HEK293 (cell line): ENCODE measurements at regions not wholly inside any gene's neighbourhood (a gene's known extent, or its start where the extent isn't known, plus 50 kb on each side); places are given as distances from the start of the nearest gene placed in this dataset.

Source experiments
- CTCF ChIA-PET: fragments of 350-600 bp; formaldehyde crosslinking; extraction: SDS; loops from one replicate; lab custom pipeline; 2021; ENCODE audit warnings: antibody characterized with exemption; lab: Yijun Ruan, JAX
- POLR2A ChIA-PET: fragments of 300-600 bp; formaldehyde crosslinking; extraction: SDS; loops from one replicate; lab custom pipeline; 2020; ENCODE audit warnings: antibody characterized with exemption, inconsistent platforms; lab: Yijun Ruan, JAX
- H3K27ac ChIP-seq: fragments of 200-500 bp; sonication (Bioruptor generic); 2 replicates; pipeline ENCODE4 v1.5.1; 2014; ENCODE audit warnings: low read depth, low read length, control low read depth, inconsistent platforms; ENCODE audit errors: extremely low read depth
- H3K36me3 ChIP-seq, 2 experiments: fragments of 200-500 bp in 1 of 2; sonication (Bioruptor generic) in 1 of 2; 1 replicate in 1 of 2; 2 replicates in 1 of 2; pipeline ENCODE4 v1.5.1; 2014 to 2017; ENCODE audit warnings: inconsistent platforms in 2 of 2, low read length in 2 of 2; ENCODE audit not compliant: control insufficient read depth in 2 of 2, insufficient read depth in 1 of 2
- H3K4me1 ChIP-seq: fragments of 200-500 bp; sonication (Bioruptor generic); 2 replicates; pipeline ENCODE4 v1.5.1; 2014; ENCODE audit warnings: mild to moderate bottlenecking, low read length, inconsistent platforms; ENCODE audit not compliant: control insufficient read depth, insufficient read depth
- H3K4me3 ChIP-seq: 2 replicates; pipeline ENCODE4 v1.5.1; 2011; ENCODE audit warnings: low read depth, mild to moderate bottlenecking, control low read depth, low read length, moderate library complexity
- H3K9me3 ChIP-seq: fragments of 200-500 bp; sonication (Bioruptor generic); 2 replicates; pipeline ENCODE4 v1.5.1; 2014; ENCODE audit warnings: low read depth, low read length, inconsistent platforms; ENCODE audit not compliant: control insufficient read depth, insufficient read depth
- BCL11A ChIP-seq: fragments of 450-650 bp; formaldehyde crosslinking; IDR thresholded peaks from 2 replicates; pipeline ENCODE4 v1.5.1; 2016; ENCODE audit warnings: low read depth, missing biosample characterization, missing genetic modification characterization
- CTCF ChIP-seq: fragments of 450-650 bp; formaldehyde crosslinking; IDR thresholded peaks from 2 replicates; pipeline ENCODE4 v1.5.1; 2016; ENCODE audit warnings: missing biosample characterization, missing genetic modification characterization
- ELK4 ChIP-seq: IDR thresholded peaks from 2 replicates; pipeline ENCODE4 v1.6.1; 2011; ENCODE audit warnings: mild to moderate bottlenecking, low read depth, low read length, borderline replicate concordance
- FEZF1 ChIP-seq: fragments of 450-650 bp; formaldehyde crosslinking; IDR thresholded peaks from 2 replicates; pipeline ENCODE4 v1.5.1; 2016; ENCODE audit warnings: missing biosample characterization, missing genetic modification characterization
- HIC1 ChIP-seq: fragments of 450-650 bp; formaldehyde crosslinking; IDR thresholded peaks from 2 replicates; pipeline ENCODE4 v1.5.1; 2016; ENCODE audit warnings: missing biosample characterization, missing genetic modification characterization
- REPIN1 ChIP-seq: fragments of 450-650 bp; formaldehyde crosslinking; IDR thresholded peaks from 2 replicates; pipeline ENCODE4 v1.5.1; 2017; ENCODE audit warnings: missing biosample characterization, missing genetic modification characterization, low read depth
- SCRT1 ChIP-seq: fragments of 450-650 bp; formaldehyde crosslinking; IDR thresholded peaks from 2 replicates; pipeline ENCODE4 v1.5.1; 2016; ENCODE audit warnings: missing biosample characterization, missing genetic modification characterization, borderline replicate concordance
- TCF7L2 ChIP-seq: IDR thresholded peaks from 2 replicates; pipeline ENCODE4 v1.6.1; 2011; ENCODE audit warnings: low read depth, mild to moderate bottlenecking, inconsistent platforms, low read length, moderate library complexity, borderline replicate concordance
- ZBTB11 ChIP-seq: fragments of 450-650 bp; formaldehyde crosslinking; conservative IDR thresholded peaks from 2 replicates; pipeline ENCODE4 v1.5.1; 2016; ENCODE audit warnings: low read depth, missing biosample characterization, missing genetic modification characterization
- ZIC2 ChIP-seq: fragments of 450-650 bp; formaldehyde crosslinking; IDR thresholded peaks from 2 replicates; pipeline ENCODE4 v1.5.1; 2016; ENCODE audit warnings: missing biosample characterization, missing genetic modification characterization
- ZNF10 ChIP-seq: fragments of 450-650 bp; formaldehyde crosslinking; IDR thresholded peaks from 2 replicates; pipeline ENCODE4 v1.5.1; 2017; ENCODE audit warnings: missing biosample characterization, missing genetic modification characterization
- ZNF114 ChIP-seq: fragments of 450-650 bp; formaldehyde crosslinking; IDR thresholded peaks from 2 replicates; pipeline ENCODE4 v1.5.0; 2017; ENCODE audit warnings: missing biosample characterization, missing genetic modification characterization
- ZNF133 ChIP-seq: fragments of 450-650 bp; formaldehyde crosslinking; IDR thresholded peaks from 2 replicates; pipeline ENCODE4 v1.5.1; 2016; ENCODE audit warnings: missing biosample characterization, missing genetic modification characterization
- ZNF239 ChIP-seq: fragments of 450-650 bp; formaldehyde crosslinking; IDR thresholded peaks from 2 replicates; pipeline ENCODE4 v1.5.1; 2016; ENCODE audit warnings: missing biosample characterization, missing genetic modification characterization
- ZNF24 ChIP-seq: fragments of 450-650 bp; formaldehyde crosslinking; IDR thresholded peaks from 2 replicates; pipeline ENCODE4 v1.5.1; 2016; ENCODE audit warnings: missing biosample characterization, missing genetic modification characterization
- ZNF513 ChIP-seq: fragments of 450-650 bp; IDR thresholded peaks from 2 replicates; pipeline ENCODE4 v1.5.1; 2018; ENCODE audit warnings: missing biosample characterization, missing genetic modification characterization
- ZNF600 ChIP-seq: fragments of 450-650 bp; formaldehyde crosslinking; IDR thresholded peaks from 2 replicates; pipeline ENCODE4 v1.5.1; 2016; ENCODE audit warnings: missing biosample characterization, missing genetic modification characterization
- ZNF639 ChIP-seq: fragments of 450-650 bp; formaldehyde crosslinking; IDR thresholded peaks from 2 replicates; pipeline ENCODE4 v1.5.1; 2016; ENCODE audit warnings: missing biosample characterization, missing genetic modification characterization
- ZNF645 ChIP-seq: fragments of 450-650 bp; formaldehyde crosslinking; IDR thresholded peaks from 2 replicates; pipeline ENCODE4; 2016; ENCODE audit warnings: missing biosample characterization, missing genetic modification characterization
- ZNF747 ChIP-seq: fragments of 450-650 bp; formaldehyde crosslinking; IDR thresholded peaks from 2 replicates; pipeline ENCODE4 v1.5.1; 2016; ENCODE audit warnings: missing biosample characterization, missing genetic modification characterization

GRCh38 chr3:26012241-26012745 lies 222.4 kb downstream of the OXSM start (continued):
- TF ChIP-seq HIC1 (tag by site-specific recombination) (no peak), ZNF645 (no peak)

- H3K9me3 ChIP-seq = no peaks in the 10 kb centered on the region
- H3K4me3 ChIP-seq = no peak overlapping the region
- no peaks in the 10 kb centered on the region for H3K4me1 ChIP-seq
- POLR2A ChIA-PET = no interaction called here
- TF ChIP-seq ZIC2 (tag by site-specific recombination) (no peak), BCL11A (tag by site-specific recombination) (no peak), ZNF133 (no peak), ZNF639 (tag by site-specific recombination) (no peak), FEZF1 (tag by site-specific recombination) (no peak), ZNF747 (tag by site-specific recombination) (no peak), ELK4 (no peak), ZNF600 (tag by site-specific recombination) (no peak), ZNF114 (no peak), ZBTB11 (tag by site-specific recombination) (no peak), ZNF24 (no peak), SCRT1 (no peak), ZNF239 (tag by site-specific recombination) (no peak), REPIN1 (tag by site-specific recombination) (no peak), ZNF513 (no peak), TCF7L2 (no peak), ZNF10 (tag by site-specific recombination) (no peak), CTCF (tag by site-specific recombination) (no peak)
- CTCF ChIA-PET = no interaction called here
- no peaks in the 10 kb centered on the region for H3K36me3 ChIP-seq
- H3K27ac ChIP-seq = no peak overlapping the region
Measured at GRCh38 chr3:26015752-26016151, 225.9 kb downstream of the OXSM start.
